HG02885 (cell line): ENCODE measurements at regions not wholly inside any gene's neighbourhood (a gene's known extent, or its start where the extent isn't known, plus 50 kb on each side); places are given as distances from the start of the nearest gene placed in this dataset.
"Not testable (repeated sequence)": the region's sequence is repeated elsewhere in the genome, so short reads cannot be mapped to it uniquely, and the experiment has no call there.

ENCODE experiments used
- ATAC-seq: cut with Tn5 transposase; IDR thresholded peaks from one replicate; pipeline ENCODE4 v1.9.1; 2021; ENCODE audit warnings: mild to moderate bottlenecking; ENCODE audit not compliant: unreplicated experiment, poor library complexity

DNA sequence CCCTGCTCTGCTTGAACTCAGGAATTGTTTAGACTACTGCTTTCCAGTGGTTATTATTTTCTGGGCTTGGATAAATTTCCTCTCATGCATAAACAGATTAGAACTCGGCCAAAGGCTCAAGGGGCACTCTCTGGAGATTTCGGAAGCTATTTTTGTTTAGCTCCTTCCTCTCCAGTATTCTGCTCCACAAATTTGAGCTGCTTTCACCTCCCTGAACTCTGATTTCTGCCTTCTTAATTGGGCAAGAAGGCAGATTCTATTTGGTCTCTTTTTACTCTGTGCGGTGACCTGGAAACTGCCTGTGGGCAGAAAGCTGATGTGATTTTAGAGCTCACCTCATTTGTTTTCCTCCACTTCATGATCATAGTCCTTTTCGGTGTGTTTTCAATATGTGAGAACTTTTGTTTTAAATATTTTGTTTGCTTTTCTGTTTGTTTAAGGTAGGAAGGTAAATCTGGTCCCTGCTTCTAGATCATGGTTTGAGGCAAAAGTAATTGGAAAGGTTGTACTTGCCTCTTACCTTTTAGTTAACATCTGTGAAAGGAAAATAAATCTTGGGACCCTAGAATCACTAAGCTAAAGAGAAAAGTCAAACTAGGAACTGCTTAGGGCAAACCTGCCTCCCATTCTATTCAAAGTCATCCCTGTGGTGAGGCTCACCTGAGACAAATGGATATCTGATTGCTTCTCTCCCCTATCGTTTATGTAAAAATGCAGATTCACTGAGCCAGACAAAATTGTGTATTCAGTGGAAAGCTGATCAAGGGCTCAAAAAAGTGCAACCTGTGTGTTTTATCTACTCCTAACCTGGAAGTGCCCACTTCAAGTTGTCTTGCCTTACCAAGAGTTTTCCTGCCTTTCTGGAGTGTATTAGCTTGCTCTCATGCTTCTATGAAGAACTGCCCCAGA lies 714.7 kb upstream of the PCDH20 start:
- ATAC-seq = no peak

DNA sequence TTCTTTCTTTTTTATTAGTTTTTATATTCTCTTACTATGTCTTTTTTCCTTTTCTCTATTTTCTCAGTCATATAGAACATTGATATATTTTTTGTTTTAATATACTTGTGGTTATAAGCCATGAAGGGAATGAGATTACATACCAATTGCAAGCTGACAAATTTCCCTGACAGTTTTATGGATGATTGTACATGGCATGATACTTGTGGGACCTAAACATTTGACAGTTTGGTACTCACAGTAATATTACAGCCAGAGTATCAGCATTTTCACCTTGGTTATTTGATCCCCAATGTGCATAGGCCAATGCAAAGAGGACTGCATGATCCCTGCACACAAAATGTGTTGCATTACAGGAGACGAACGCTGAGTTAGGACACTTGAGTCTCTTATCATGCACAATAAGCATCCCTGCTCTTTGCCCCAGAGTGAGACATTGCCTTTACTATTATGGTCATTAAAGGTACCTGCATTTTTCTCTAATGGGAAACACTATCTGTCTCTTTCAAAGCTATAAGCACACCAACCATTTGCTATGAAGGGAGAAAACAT lies 713.4 kb upstream of the PCDH20 start:
- ATAC-seq = no peak

DNA sequence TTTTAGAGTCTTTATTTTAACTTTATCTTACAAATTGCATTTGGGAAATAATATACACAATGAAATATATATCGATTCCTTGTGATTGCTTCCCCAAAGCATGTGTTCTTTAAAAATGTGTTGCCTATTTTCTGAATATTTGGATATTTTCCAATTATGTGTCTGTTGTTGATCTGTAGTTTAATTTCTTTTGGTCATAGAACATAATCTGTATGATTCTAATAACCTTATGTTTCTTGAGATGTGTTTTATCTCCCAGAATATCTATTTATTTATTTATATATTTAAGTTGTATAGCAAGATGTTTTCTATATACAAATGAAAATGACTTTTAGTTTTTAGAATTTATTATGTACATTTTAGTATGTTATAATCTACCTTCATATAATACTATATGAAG lies 710.8 kb upstream of the PCDH20 start:
- no peak for ATAC-seq

DNA sequence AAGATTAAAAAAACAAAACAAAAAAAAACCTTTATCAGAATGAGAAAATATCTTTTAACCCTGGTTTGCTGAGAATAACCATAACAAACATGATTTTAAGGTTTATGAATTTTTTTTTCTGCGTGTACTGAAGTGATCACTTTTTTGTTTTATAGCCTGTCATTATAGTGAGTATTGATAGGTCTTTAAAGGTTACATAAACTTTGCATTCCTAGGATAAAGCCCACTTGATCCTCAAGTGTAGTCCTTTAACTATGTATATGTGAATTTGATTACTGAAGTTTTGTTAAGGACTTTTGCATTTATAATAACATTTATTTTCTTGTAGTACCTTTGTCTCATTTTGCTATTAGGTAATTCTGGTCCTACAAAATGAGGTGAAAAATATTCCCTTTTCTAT lies 709.8 kb upstream of the PCDH20 start:
- ATAC-seq = no peak

DNA sequence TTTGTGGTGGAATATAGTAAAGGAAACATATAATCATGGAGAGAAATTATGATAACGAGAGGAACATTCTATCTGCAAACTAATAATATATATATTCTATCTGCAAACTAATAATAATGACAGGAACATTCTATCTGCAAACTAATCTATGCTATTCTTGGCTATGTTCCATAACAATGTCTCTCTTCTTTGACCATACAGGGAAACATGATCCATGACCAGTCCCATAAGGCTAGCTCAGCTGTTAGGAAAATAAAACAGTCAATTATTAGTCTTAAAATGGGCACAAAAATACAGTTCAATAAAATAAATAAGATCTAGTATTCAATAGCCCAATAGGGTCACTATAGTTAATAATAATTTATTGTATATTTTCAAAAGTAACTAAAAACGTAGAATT lies 707.8 kb upstream of the PCDH20 start:
- ATAC-seq = no peak

DNA sequence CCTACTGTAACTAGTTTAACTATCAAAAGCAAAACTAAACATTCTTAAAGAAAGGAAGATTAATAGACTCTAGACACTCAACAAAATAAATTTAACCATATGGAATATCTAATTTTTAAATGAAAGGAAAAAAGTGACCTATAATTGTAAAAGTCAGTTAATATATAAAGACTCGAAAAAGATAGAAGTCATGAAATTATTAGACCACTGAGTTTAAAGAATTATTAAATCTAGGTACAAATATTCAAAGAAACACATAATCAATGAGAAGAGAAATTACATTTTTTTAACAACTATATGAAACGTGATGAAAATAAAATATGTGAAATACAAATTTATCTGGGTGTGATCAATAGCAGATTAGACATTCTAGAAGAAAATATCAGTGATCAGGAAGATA lies 706.8 kb upstream of the PCDH20 start:
- ATAC-seq = no peak

DNA sequence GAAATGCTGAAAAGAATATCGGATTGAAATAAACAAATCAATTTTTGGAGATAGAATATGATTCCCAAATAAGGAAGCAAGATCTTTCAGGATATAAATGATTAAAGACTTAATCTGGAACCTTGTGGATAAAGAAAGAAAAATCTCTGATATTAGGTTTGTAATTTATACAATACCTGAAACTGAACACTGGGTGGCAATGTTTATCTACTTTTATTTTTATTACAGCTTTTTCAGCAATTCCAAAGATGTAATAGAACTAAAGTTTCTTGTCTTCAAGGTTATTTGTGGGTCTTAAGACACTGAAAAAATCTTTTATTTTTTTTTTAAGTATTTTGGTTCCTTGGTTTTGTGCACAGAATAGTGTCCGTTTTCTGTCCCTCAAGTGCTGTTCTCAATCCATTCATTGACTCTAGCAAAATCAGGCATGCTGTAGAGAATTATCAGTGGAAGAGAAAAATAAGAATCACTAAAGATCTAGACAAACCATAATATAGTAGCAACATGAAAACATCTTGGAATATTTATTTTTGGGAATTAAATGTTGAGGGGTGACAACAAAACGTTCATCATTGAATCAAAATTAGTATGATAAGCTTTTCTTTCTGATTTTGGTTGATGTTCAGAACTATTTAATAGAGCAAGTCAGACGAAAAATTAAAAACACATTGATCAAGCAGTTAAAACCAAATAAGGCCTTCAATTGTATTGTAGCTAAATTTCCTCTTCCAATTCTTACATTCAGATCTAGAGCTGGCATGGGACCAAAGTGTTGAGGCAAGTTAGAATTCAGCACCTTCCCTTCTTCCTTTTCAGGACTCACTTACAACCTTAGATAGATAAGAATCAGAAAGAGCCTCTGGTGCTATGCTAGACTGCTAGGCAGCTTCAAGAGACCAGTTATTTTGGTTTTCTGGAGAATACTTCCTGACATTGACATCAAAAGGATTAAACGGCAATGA lies 704.4 kb upstream of the PCDH20 start:
- ATAC-seq = peak; percentile 69

DNA sequence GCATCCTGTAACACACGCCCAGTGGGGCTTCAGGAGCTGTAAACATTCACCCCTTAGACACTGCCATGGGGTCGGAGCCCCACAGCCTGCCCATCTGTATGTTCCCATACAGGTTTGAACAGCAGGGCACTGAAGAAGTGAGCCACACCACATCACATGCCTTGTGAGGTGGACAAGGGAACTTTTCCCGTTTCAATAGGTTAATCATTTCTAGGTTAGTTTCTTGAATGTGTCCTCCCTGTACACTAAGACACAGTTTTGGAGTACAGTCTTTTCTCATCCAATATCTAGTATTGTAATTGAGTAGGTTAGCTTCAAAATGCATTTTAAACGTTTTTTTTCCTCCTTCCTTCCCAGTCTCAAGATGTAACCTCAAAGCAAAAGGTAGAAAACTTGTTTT lies 700.2 kb upstream of the PCDH20 start:
- ATAC-seq = no peak

DNA sequence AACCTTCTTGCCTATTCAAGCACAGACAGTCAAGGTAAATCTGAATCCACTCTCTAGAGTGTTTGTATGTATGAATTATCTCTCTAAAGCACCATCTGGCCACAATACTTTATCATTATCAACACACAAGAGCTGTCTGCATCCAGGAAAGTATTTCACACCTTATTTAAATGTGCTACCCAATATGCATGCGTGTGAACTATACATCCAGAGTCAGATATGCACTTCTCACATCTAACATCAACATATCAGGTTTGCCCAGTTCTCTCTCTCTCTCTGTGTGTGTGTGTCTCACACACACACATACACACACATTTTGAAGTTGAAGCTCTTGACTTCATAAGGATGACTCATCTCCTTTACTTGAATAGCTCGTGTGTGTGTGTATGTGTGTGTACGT lies 697.5 kb upstream of the PCDH20 start:
- ATAC-seq = no peak

DNA sequence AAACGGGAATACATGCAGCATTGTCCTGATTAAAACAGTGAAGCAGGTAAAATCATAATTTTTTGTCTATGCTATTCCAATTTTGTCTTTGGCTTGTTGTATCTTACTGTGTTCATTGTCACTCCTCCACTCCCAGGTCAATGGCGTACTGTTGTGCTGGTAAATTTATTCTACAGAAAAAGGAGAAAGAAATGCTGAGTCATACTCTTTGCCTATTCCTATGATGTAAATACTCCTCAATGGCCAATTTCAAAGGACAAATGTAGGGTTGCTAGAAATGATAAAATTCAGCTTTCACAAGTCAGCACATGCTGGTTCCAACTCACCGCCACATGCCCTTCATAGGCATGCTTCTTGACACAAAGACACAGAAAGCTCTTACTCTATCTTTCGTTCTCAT lies 694.4 kb upstream of the PCDH20 start:
- ATAC-seq = no peak

DNA sequence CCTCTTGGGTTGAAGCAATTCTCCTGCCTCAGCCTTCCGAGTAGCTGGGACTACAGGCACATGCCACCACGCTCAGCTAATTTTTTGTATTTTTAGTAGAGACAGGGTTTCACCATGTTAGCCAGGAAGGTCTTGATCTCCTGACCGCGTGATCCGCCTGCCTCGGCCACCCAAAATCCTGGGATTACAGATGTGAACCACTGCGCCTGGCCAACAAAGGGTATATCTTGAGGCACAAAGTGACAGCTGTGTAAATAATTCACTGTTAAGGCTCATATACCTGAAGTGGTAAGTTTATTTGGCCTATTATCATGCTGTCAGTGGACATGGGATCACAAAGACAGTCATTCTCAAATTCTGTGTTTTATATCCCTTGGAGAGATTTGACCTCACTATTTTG lies 688.5 kb upstream of the PCDH20 start:
- ATAC-seq = not testable (repeated sequence)

DNA sequence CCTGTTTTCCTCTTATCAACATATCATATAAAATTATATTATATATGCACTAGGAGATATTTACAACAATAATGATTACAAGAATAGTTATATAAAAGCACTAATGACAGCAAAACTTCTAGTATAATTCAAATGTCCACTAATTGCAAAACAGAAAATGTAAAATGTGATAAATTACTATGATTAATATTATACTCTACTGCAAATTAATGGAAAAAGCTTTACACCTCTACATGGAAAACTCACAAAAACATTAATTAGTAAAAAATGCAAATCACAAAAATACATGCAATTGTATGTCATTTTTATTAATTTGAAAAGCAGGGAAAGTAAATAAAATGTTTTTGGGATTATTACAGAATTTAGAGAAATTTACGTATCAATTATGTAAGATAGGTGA lies 681.0 kb upstream of the PCDH20 start:
- no peak for ATAC-seq

DNA sequence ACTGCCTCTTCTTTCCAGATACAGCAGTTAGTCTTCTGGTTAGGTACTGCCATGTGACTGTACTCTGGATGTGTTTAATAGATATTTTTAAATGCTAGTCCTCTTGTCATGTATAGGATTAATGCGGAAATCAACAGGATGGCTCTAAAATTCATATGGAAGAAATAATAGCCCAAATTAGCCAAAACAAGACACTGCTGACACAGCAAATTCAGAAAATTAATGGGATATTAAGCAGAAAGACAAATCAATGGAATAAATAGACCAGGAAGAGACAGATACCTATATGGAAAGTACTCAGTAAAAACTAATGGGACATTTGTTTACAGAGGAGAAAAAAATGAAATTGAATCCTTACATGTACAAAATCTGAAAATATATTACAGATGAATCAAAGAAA lies 679.3 kb upstream of the PCDH20 start:
- ATAC-seq = no peak

DNA sequence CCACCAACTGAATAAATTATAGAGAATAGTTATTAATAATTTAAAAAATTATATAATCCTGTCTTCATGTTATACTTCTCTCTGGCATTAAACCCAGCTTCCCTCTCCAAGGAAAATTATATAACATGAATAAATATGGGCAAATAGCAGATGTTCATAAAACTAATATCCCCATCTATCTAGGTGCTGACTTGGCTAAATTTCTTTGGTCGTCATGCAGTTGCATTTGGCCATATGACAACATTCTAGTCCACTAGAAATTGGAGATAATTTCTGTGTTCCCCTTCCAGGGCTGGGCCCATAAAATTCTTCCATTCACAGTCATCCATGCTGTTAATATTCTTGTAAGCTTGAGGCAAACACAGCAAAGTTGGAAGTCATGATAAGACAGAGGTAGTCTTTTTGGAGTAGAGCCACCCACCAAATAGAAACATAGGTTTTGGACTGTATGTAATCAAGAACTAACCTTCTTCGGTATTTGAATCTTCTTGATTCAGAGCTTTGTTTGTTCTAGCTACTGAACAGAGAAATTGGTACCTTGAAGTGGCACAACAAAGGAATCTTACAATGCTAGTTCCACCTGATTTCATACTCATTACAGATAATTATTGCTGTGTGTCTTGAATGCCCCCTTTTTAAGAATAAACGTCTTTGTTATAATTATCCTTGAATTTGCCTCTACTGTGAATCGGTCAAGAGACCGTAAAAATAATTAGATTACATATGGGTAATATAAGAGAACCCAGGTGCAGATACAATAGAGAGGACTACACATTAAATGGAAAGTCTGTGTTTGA lies 678.5 kb upstream of the PCDH20 start:
- ATAC-seq = no peak

DNA sequence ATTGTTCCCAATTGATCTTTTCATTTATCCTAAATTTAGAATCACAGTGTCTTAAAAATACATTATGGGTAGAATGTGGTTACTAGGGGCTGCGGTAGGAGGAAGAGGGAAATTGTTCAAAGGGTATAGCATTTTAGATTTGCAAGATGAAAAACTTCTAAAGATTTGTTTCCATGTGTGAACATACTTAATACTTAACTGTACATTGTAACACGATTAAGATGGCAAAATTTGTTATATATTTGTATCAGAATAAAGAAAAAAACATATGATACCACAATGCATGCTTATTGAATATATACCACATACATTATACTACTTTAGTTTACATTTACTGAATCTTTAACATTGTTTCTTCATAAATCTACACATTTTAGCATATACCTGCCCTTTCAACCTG lies 677.3 kb upstream of the PCDH20 start:
- ATAC-seq = no peak

DNA sequence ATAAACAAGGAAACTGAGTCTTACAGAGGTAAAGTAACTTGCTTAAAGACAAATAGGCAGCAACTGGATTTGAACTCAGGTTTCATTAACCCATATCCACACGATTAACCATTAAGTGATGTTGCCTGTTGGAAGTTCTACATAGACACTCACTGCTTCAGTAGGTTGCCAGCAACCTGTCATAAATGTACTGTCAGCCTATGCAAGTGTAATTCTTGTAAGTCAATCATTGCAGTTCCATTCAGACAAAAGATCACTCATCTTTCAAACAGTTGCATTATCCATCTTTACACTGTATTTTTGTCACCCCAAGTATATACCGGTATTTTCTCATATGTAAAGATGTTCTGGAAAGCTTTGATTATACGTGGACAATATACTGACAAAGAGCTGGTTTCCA lies 676.9 kb upstream of the PCDH20 start:
- no peak for ATAC-seq

DNA sequence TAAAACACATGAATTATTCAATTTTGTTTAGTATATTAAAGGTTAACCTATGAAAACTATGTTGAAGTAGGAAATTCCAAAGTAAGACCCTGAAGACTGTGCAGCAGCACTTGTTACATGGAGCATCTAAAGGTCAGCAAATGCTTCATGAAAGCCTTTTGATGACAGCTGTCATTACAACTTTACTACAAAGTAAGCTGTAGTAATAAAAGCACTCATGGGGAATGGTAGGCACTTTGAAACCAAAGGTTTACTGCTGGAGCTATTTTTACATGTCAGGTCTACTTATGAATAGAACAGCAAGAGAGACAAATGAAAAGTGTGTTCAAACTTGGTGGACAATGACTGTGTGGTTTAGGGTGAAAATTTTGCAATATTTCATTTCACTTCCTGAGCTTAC lies 672.5 kb upstream of the PCDH20 start:
- no peak for ATAC-seq

DNA sequence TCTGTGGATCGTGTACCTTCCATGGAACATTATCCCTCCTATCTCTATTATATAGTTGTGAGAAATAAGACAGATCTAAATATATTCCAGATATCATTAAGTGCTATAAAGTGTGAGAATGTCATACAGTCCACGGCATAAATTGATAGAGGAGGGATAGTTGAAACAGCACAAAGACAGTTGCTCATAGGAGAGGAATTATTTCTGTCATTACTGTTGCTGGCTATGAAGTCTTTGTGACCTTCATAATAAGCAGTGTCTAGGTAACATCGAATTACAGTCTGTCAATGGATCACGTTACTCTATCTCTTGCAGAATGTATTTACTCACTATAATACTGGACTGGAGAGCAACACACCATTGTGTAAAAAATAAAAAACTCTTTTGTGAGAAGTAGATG lies 671.5 kb upstream of the PCDH20 start:
- no peak for ATAC-seq

DNA sequence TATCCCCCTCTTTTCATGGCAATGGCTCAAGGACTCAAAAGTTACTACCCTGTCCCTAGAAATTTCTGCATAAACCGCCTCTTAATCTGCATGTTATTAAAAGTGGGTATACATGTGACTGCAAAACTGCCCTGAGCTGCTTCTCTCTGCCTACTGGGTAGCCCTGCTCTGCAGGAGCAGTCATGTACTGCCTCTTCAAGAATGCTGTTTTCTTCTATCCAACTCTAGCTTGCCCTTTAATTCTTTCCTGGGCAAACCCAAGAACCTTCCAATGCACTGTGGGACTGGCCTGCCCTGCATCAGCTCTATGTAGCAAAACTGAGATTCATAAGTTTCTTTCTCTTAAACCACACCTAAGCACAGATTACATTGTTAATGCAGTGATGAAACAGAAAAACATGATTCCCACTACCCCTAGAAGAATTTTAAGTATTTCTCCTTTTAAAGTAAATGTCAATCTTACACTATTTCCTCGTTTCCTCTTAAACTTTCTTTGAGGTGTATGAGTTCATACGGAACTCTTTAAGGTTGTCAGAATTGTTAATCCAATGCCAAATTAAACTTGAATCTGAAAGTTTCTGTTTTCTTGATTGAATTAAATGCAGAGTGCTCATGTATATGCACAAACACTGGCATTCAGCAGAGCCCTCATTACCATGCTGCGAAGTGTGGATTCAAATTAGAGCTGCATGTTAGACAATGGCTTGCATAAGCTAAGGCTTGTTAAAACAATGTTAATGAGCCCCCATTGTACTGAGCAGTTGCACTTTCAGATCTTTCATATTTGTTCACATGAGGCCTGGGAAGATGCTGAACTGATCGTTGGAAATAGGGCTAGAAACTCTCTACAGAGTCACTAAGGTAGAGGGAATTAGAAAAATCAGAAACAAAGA lies 669.9 kb upstream of the PCDH20 start:
- no peak for ATAC-seq
